Epithelial cell of prostate (primary cell): ENCODE measurements at regions not wholly inside any gene's neighbourhood (a gene's known extent, or its start where the extent isn't known, plus 50 kb on each side); places are given as distances from the start of the nearest gene placed in this dataset.

Experiments used
- DNase-seq: peaks from one replicate; pipeline ENCODE4 v3.0.0-alpha.2; 2011; ENCODE audit warnings: low read depth, low spot score
- H3K27ac ChIP-seq: fragments of 450-650 bp; 2 replicates; pipeline ENCODE4 v1.5.1; 2017; ENCODE audit warnings: mild to moderate bottlenecking

GRCh38 chr4:34512616-34513015 lies 1731.7 kb downstream of the ARAP2 start:
- H3K27ac ChIP-seq: no peak overlapping the region
- DNase-seq: no peak

GRCh38 chr4:34516524-34516923 lies 1727.8 kb downstream of the ARAP2 start:
- H3K27ac ChIP-seq: no peak overlapping the region
- no peak for DNase-seq

GRCh38 chr4:34534916-34535315 lies 1709.4 kb downstream of the ARAP2 start:
- H3K27ac ChIP-seq: no peak overlapping the region
- no peak for DNase-seq

- H3K27ac ChIP-seq: no peak overlapping the region
- DNase-seq: no peak
Observed at GRCh38 chr4:34566091-34566490, 1678.2 kb downstream of the ARAP2 start.

- H3K27ac ChIP-seq: no peak overlapping the region
- no peak for DNase-seq
Observed at GRCh38 chr4:34572026-34572425, 1672.3 kb downstream of the ARAP2 start.

- H3K27ac ChIP-seq: no peak overlapping the region
- DNase-seq: no peak
Observed at GRCh38 chr4:34615315-34615714, 1629.0 kb downstream of the ARAP2 start.

- no peak for DNase-seq
- no peak overlapping the region for H3K27ac ChIP-seq
Observed at GRCh38 chr4:34619531-34620162, 1624.7 kb downstream of the ARAP2 start.

- H3K27ac ChIP-seq: no peak overlapping the region
Observed at GRCh38 chr4:34628471-34628870, 1615.8 kb downstream of the ARAP2 start.

GRCh38 chr4:34629451-34629850 lies 1614.9 kb downstream of the ARAP2 start:
- no peak overlapping the region for H3K27ac ChIP-seq
- DNase-seq: no peak

More at GRCh38 chr4:34628471-34628870, 1615.8 kb downstream of the ARAP2 start:
- DNase-seq: no peak

GRCh38 chr4:34633241-34633640 lies 1611.1 kb downstream of the ARAP2 start:
- DNase-seq: no peak
- H3K27ac ChIP-seq: no peak overlapping the region

GRCh38 chr4:34636623-34637022 lies 1607.7 kb downstream of the ARAP2 start:
- DNase-seq: no peak
- H3K27ac ChIP-seq: no peak overlapping the region

- no peak overlapping the region for H3K27ac ChIP-seq
- DNase-seq: no peak
Observed at GRCh38 chr4:34643476-34643875, 1600.8 kb downstream of the ARAP2 start.

- DNase-seq: no peak
- no peak overlapping the region for H3K27ac ChIP-seq
Observed at GRCh38 chr4:34644579-34645115, 1599.7 kb downstream of the ARAP2 start.

- DNase-seq: no peak
- H3K27ac ChIP-seq: no peak overlapping the region
Observed at GRCh38 chr4:34649716-34650115, 1594.6 kb downstream of the ARAP2 start.

- DNase-seq: no peak
- H3K27ac ChIP-seq: no peak overlapping the region
Observed at GRCh38 chr4:34664051-34664450, 1580.3 kb downstream of the ARAP2 start.

GRCh38 chr4:34676400-34676799 lies 1567.9 kb downstream of the ARAP2 start:
- no peak overlapping the region for H3K27ac ChIP-seq
- DNase-seq: no peak

GRCh38 chr4:34678431-34678830 lies 1565.9 kb downstream of the ARAP2 start:
- DNase-seq: no peak
- H3K27ac ChIP-seq: no peak overlapping the region

GRCh38 chr4:34679228-34679627 lies 1565.1 kb downstream of the ARAP2 start:
- no peak overlapping the region for H3K27ac ChIP-seq

GRCh38 chr4:34709564-34709963 lies 1534.8 kb downstream of the ARAP2 start:
- no peak overlapping the region for H3K27ac ChIP-seq
- DNase-seq: no peak

More at GRCh38 chr4:34679228-34679627, 1565.1 kb downstream of the ARAP2 start:
- DNase-seq: no peak

- H3K27ac ChIP-seq: no peak overlapping the region
- DNase-seq: no peak
Observed at GRCh38 chr4:34718576-34719245, 1525.6 kb downstream of the ARAP2 start.

- DNase-seq: no peak
- H3K27ac ChIP-seq: no peak overlapping the region
Observed at GRCh38 chr4:34720571-34720970, 1523.7 kb downstream of the ARAP2 start.

- no peak for DNase-seq
- H3K27ac ChIP-seq: no peak overlapping the region
Observed at GRCh38 chr4:34721835-34722234, 1522.5 kb downstream of the ARAP2 start.
